KMS-11 (cell line): ENCODE measurements at regions not wholly inside any gene's neighbourhood (a gene's known extent, or its start where the extent isn't known, plus 50 kb on each side); places are given as distances from the start of the nearest gene placed in this dataset.

ENCODE experiments used
- H2AFZ ChIP-seq: fragments of 200-600 bp; sonication (generic); 2 replicates; pipeline ENCODE4 v1.6.1; 2016; ENCODE audit warnings: antibody characterized with exemption, mixed run types, low read depth
- H3K27ac ChIP-seq: fragments of 200-600 bp; sonication (generic); 2 replicates; pipeline ENCODE4 v1.6.1; 2016; ENCODE audit warnings: mild to moderate bottlenecking, mixed run types
- H3K27me3 ChIP-seq: fragments of 200-600 bp; sonication (generic); 2 replicates; pipeline ENCODE4 v1.6.1; 2017; ENCODE audit warnings: mild to moderate bottlenecking, low read depth, mixed run types, moderate library complexity; ENCODE audit not compliant: insufficient read depth
- H3K36me3 ChIP-seq: fragments of 200-600 bp; sonication (generic); 2 replicates; pipeline ENCODE4 v1.6.1; 2017; ENCODE audit warnings: mild to moderate bottlenecking, mixed run types; ENCODE audit not compliant: insufficient read depth
- H3K4me1 ChIP-seq: fragments of 200-600 bp; sonication (generic); 2 replicates; pipeline ENCODE4 v1.6.1; 2016; ENCODE audit warnings: mild to moderate bottlenecking, low read depth, mixed run types; ENCODE audit not compliant: poor library complexity, severe bottlenecking
- H3K4me2 ChIP-seq: fragments of 200-600 bp; sonication (generic); 2 replicates; pipeline ENCODE4 v1.7.0; 2016; ENCODE audit warnings: mild to moderate bottlenecking, mixed run types
- H3K4me3 ChIP-seq: fragments of 200-600 bp; sonication (generic); IDR thresholded peaks from 2 replicates; pipeline ENCODE4 v1.6.1; 2017; ENCODE audit warnings: low read depth, low read length, mixed read lengths; ENCODE audit not compliant: insufficient read depth
- H3K79me2 ChIP-seq: fragments of 200-600 bp; sonication (generic); 2 replicates; pipeline ENCODE4 v1.6.1; 2016; ENCODE audit warnings: low read depth, mixed run types; ENCODE audit not compliant: insufficient read depth
- H3K9ac ChIP-seq: fragments of 200-600 bp; sonication (generic); 2 replicates; pipeline ENCODE4 v1.6.1; 2016; ENCODE audit warnings: mild to moderate bottlenecking, mixed run types
- H4K20me1 ChIP-seq: fragments of 200-600 bp; sonication (generic); 2 replicates; pipeline ENCODE4 v1.6.1; 2016; ENCODE audit warnings: mild to moderate bottlenecking, mixed run types; ENCODE audit not compliant: insufficient read depth
- TF ChIP-seq, protein P1 (sequence below): fragments of 200-600 bp; sonication (generic); conservative IDR thresholded peaks from 2 replicates; pipeline ENCODE4 v1.6.1; 2017; ENCODE audit warnings: low read depth, mild to moderate bottlenecking, antibody characterized with exemption, low read length, moderate library complexity, mixed read lengths

GRCh38 chr17:69605571-69605970 lies 191.1 kb downstream of the MAP2K6 start:
- Histone ChIP-seq H3K4me3 (no peak overlapping the region), H3K36me3 (no peaks in the 10 kb centered on the region), H3K9ac (no peak overlapping the region), H3K27me3 (no peaks in the 10 kb centered on the region), H3K4me1 (no peaks in the 10 kb centered on the region), H2AFZ (no peak overlapping the region), H3K27ac (no peak overlapping the region), H3K4me2 (no peak overlapping the region), H4K20me1 (no peaks in the 10 kb centered on the region), H3K79me2 (no peaks in the 10 kb centered on the region)
- TF ChIP-seq, protein P1, sequence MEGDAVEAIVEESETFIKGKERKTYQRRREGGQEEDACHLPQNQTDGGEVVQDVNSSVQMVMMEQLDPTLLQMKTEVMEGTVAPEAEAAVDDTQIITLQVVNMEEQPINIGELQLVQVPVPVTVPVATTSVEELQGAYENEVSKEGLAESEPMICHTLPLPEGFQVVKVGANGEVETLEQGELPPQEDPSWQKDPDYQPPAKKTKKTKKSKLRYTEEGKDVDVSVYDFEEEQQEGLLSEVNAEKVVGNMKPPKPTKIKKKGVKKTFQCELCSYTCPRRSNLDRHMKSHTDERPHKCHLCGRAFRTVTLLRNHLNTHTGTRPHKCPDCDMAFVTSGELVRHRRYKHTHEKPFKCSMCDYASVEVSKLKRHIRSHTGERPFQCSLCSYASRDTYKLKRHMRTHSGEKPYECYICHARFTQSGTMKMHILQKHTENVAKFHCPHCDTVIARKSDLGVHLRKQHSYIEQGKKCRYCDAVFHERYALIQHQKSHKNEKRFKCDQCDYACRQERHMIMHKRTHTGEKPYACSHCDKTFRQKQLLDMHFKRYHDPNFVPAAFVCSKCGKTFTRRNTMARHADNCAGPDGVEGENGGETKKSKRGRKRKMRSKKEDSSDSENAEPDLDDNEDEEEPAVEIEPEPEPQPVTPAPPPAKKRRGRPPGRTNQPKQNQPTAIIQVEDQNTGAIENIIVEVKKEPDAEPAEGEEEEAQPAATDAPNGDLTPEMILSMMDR: no peak

GRCh38 chr17:69606142-69606800 lies 191.8 kb downstream of the MAP2K6 start:
- Histone ChIP-seq H3K27ac (no peak overlapping the region), H3K4me3 (no peak overlapping the region), H3K9ac (no peak overlapping the region), H3K4me1 (no peaks in the 10 kb centered on the region), H3K4me2 (no peak overlapping the region), H3K79me2 (no peaks in the 10 kb centered on the region), H3K27me3 (no peaks in the 10 kb centered on the region), H2AFZ (no peak overlapping the region), H4K20me1 (no peaks in the 10 kb centered on the region), H3K36me3 (no peaks in the 10 kb centered on the region)
- TF ChIP-seq, protein P1: no peak

- no peaks in the 10 kb centered on the region for H3K79me2 ChIP-seq
- no peaks in the 10 kb centered on the region for H3K27me3 ChIP-seq
- H3K36me3 ChIP-seq: no peaks in the 10 kb centered on the region
- no peak overlapping the region for H2AFZ ChIP-seq
- H4K20me1 ChIP-seq: no peaks in the 10 kb centered on the region
- no peaks in the 10 kb centered on the region for H3K4me1 ChIP-seq
- no peak overlapping the region for H3K4me3 ChIP-seq
- TF ChIP-seq, protein P1: peak; percentile 91
- no peak overlapping the region for H3K27ac ChIP-seq
- H3K4me2 ChIP-seq: no peak overlapping the region
- H3K9ac ChIP-seq: no peak overlapping the region
Observed at GRCh38 chr17:69607162-69607834, 192.8 kb downstream of the MAP2K6 start.

GRCh38 chr17:69608141-69608540 lies 193.6 kb downstream of the MAP2K6 start:
- H4K20me1 ChIP-seq: no peaks in the 10 kb centered on the region
- no peak overlapping the region for H3K27ac ChIP-seq
- H3K4me3 ChIP-seq: no peak overlapping the region
- no peaks in the 10 kb centered on the region for H3K4me1 ChIP-seq
- TF ChIP-seq, protein P1: no peak
- H3K79me2 ChIP-seq: no peaks in the 10 kb centered on the region
- H3K36me3 ChIP-seq: no peaks in the 10 kb centered on the region
- H3K4me2 ChIP-seq: no peak overlapping the region
- H3K9ac ChIP-seq: no peak overlapping the region
- no peaks in the 10 kb centered on the region for H3K27me3 ChIP-seq
- H2AFZ ChIP-seq: no peak overlapping the region
